Thoracic aorta (tissue), 2 donors: ENCODE measurements at regions not wholly inside any gene's neighbourhood (a gene's known extent, or its start where the extent isn't known, plus 50 kb on each side); places are given as distances from the start of the nearest gene placed in this dataset.

Experiments
- ATAC-seq: fragments of 150-250 bp; one replicate; pipeline ENCODE4 v1.8.0; 2017; ENCODE audit warnings: low read depth; ENCODE audit not compliant: insufficient number of reproducible peaks, low FRiP score
- DNase-seq: peaks from one replicate; pipeline ENCODE4 v3.0.0-alpha.2; 2020; ENCODE audit warnings: low spot score
- H3K27ac ChIP-seq, 2 donors: fragments of 200-600 bp; sonication (generic); 1 replicate in 1 of 2; 2 replicates in 1 of 2; pipeline ENCODE4 v1.5.1; 2016; ENCODE audit warnings: mild to moderate bottlenecking in 2 of 2, moderate library complexity in 2 of 2
- H3K27me3 ChIP-seq: fragments of 200-600 bp; sonication (generic); replicated peaks from 2 replicates; pipeline ENCODE4 v1.6.0; 2016; ENCODE audit warnings: mild to moderate bottlenecking; ENCODE audit not compliant: insufficient read depth
- H3K36me3 ChIP-seq: fragments of 200-600 bp; sonication (generic); one replicate; pipeline ENCODE4 v1.5.1; 2016
- H3K4me1 ChIP-seq, 2 donors: fragments of 200-600 bp; sonication (generic); 1 replicate in 1 of 2; 2 replicates in 1 of 2; pipeline versions ENCODE4 v1.5.1 to v1.6.0; 2016; ENCODE audit warnings: low read depth in 2 of 2, mild to moderate bottlenecking in 1 of 2; ENCODE audit not compliant: control insufficient read depth in 1 of 2
- H3K4me3 ChIP-seq: fragments of 200-600 bp; sonication (generic); 2 replicates; pipeline ENCODE4 v1.5.1; 2016; ENCODE audit warnings: mild to moderate bottlenecking
- H3K9me3 ChIP-seq: fragments of 200-600 bp; sonication (generic); 2 replicates; pipeline ENCODE4 v1.5.1; 2016
- CTCF ChIP-seq: fragments of 200-600 bp; sonication (generic); IDR thresholded peaks from one replicate; pipeline ENCODE4 v1.5.1; 2019; ENCODE audit warnings: antibody characterized with exemption

DNA sequence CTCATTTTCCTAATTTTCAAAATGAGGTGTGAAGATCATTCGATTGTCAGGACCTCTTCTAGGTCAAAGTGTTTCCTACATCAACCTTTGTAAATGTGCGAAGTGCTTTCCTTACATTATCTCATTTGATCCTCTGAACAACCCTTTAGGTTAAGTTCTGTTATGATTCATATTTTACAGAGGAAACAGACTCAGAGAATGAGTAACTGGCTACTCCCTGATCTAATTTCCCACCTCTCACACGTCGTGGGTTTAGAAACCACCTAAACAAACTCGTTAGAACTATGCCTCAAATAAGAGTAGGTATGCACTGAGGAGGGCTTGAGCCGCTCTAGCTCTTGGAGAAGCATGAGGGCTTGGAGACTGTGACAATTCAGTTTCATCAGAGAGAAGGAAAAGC lies 148.6 kb downstream of the CD47 start:
- Histone ChIP-seq H3K4me3 (no peak overlapping the region), H3K36me3 (no peaks in the 10 kb centered on the region), H3K27ac (no peak overlapping the region), H3K27me3 (no peaks in the 10 kb centered on the region), H3K9me3 (no peaks in the 10 kb centered on the region), H3K4me1 (peaks cover 0 to 7% of the 10 kb centered on the region in 2 donors)
- DNase-seq: no peak
- TF ChIP-seq CTCF: no peak
- ATAC-seq: no peak

DNA sequence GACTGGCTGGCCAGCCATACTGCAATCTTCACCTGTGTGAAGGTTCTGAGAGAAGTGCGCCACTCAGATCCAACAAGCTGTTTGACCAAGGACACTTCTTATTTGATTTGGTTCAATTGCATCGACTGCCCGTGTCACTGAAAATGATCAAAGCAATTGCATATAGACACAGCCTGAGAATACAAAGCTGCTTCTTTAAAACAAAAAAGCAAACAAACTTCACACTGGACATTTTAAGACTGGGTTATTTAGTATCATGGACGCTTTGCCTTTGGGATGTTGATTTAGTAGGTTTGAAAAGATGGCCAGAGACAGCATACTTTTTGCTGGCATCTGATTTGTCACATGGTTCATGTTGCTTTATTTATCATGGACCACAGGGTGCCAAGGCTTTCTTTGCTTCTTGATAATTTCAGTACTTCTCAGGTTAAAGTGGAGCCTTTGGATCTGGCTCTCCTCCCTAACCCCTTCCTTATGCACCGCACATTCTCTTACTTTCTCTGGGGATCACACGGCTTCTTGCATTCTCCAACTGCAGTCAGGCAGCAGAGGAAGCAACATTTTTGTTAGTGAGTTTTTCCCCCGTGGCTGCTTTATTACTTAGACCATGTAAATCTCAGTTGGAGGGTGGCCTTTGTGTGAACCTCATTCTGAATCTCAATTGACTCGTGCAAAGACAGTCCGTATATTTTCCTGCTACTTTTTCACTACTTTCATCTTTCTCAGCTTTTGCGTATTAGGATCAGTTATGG lies 151.0 kb downstream of the CD47 start:
- H3K27me3 ChIP-seq: no peaks in the 10 kb centered on the region
- DNase-seq (no peak), ATAC-seq (no peak)
- no peak for TF ChIP-seq CTCF
- peaks cover 0 to 7% of the 10 kb centered on the region in 2 donors for H3K4me1 ChIP-seq
- H3K36me3 ChIP-seq: no peaks in the 10 kb centered on the region
- no peak overlapping the region for H3K27ac ChIP-seq
- H3K4me3 ChIP-seq: no peak overlapping the region
- no peaks in the 10 kb centered on the region for H3K9me3 ChIP-seq

DNA sequence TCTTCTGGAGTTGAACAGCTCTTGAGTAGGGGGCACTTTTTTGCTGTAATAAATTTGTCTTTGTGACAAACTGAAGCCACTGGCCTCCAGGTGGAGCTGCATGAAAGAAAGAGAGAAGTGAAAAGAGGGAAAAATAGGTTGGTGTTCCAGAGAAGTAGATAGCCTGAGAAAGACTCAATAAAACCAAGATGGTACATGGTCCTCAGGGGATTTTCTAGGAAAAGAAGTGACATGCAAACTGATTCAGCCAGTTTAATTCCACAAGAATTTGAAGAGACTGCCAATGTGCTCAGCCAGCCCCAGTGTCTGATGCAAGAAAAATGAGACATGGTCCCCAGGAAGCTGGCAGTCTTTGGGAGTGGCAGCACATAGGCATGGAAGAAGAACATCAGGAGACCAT lies 152.7 kb downstream of the CD47 start:
- no peak overlapping the region for H3K4me3 ChIP-seq
- H3K27me3 ChIP-seq: no peaks in the 10 kb centered on the region
- ATAC-seq: no peak
- peak; percentile 36 for TF ChIP-seq CTCF
- no peak overlapping the region for H3K27ac ChIP-seq
- H3K4me1 ChIP-seq: peaks cover 0 to 7% of the 10 kb centered on the region in 2 donors
- no peaks in the 10 kb centered on the region for H3K36me3 ChIP-seq
- no peak for DNase-seq
- H3K9me3 ChIP-seq: peaks cover 4% of the 10 kb centered on the region

DNA sequence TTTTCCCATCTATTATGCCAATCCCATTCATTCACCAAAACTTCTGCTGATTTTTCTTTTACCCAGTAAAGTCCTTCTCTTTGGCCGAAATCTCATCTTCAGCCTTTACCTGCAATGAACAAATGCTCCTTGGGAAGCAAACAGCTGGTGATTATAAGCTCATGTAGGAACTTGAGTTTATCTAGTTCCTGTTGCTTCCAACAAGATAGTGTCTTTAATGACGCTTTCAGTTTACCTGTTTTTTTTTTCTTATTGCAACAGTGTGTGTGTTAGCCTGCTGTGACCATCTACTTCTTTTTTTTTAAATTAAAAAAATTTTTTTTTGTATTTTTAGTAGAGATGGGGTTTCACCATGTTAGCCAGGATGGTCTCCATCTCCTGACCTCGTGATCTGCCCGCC lies 156.0 kb downstream of the CD47 start:
- Histone ChIP-seq H3K4me3 (no peak overlapping the region), H3K27me3 (no peaks in the 10 kb centered on the region), H3K9me3 (peaks cover 6% of the 10 kb centered on the region), H3K27ac (no peak overlapping the region), H3K4me1 (peaks cover 0 to under 1% of the 10 kb centered on the region in 2 donors), H3K36me3 (no peaks in the 10 kb centered on the region)
- TF ChIP-seq CTCF: no peak
- DNase-seq (no peak), ATAC-seq (no peak)

- DNase-seq: no peak
- TF ChIP-seq CTCF: no peak
- no peaks in the 10 kb centered on the region for H3K36me3 ChIP-seq
- H3K27me3 ChIP-seq: no peaks in the 10 kb centered on the region
- no peaks in the 10 kb centered on the region for H3K4me1 ChIP-seq
- H3K4me3 ChIP-seq: no peak overlapping the region
- no peak overlapping the region for H3K27ac ChIP-seq
- H3K9me3 ChIP-seq: peaks cover 6% of the 10 kb centered on the region
- ATAC-seq: no peak
Measured at GRCh38 chr3:107933450-107933849, 157.4 kb downstream of the CD47 start.
